Ishikawa (cell line): ENCODE measurements at regions not wholly inside any gene's neighbourhood (a gene's known extent, or its start where the extent isn't known, plus 50 kb on each side); places are given as distances from the start of the nearest gene placed in this dataset.

Experiments
- CEBPB ChIP-seq: IDR thresholded peaks from 2 replicates; pipeline ENCODE4 v1.6.1; 2012
- CREB1 ChIP-seq: IDR thresholded peaks from 2 replicates; pipeline ENCODE4 v1.6.1; 2012; ENCODE audit warnings: low read depth
- EGR1 ChIP-seq: IDR thresholded peaks from 2 replicates; pipeline ENCODE4 v1.6.1; 2012
- EP300 ChIP-seq: IDR thresholded peaks from 2 replicates; pipeline ENCODE4 v1.6.1; 2012; ENCODE audit warnings: borderline replicate concordance
- NFIC ChIP-seq: IDR thresholded peaks from 2 replicates; pipeline ENCODE4 v1.6.1; 2012
- RAD21 ChIP-seq: IDR thresholded peaks from 2 replicates; pipeline ENCODE4 v1.6.1; 2012; ENCODE audit warnings: low read depth
- TAF1 ChIP-seq: IDR thresholded peaks from 2 replicates; pipeline ENCODE4 v1.6.1; 2012; ENCODE audit warnings: low read depth, mild to moderate bottlenecking
- TCF12 ChIP-seq: IDR thresholded peaks from 2 replicates; pipeline ENCODE4 v1.6.1; 2012; ENCODE audit warnings: low read depth
- TEAD4 ChIP-seq: IDR thresholded peaks from 2 replicates; pipeline ENCODE4 v1.6.1; 2012
- YY1 ChIP-seq: IDR thresholded peaks from 2 replicates; pipeline ENCODE4 v1.6.1; 2012; ENCODE audit warnings: low read depth
- ZBTB7A ChIP-seq: IDR thresholded peaks from 2 replicates; pipeline ENCODE4 v1.6.1; 2012; ENCODE audit warnings: low read depth
- TF ChIP-seq, protein P1 (sequence below): IDR thresholded peaks from 2 replicates; pipeline ENCODE4 v1.6.1; 2012
- TF ChIP-seq, protein P2 (sequence below): IDR thresholded peaks from 2 replicates; pipeline ENCODE4 v1.6.1; 2012; ENCODE audit warnings: low read depth, mild to moderate bottlenecking
- TF ChIP-seq, protein P3 (sequence below): IDR thresholded peaks from 2 replicates; pipeline ENCODE4 v1.6.1; 2012

DNA sequence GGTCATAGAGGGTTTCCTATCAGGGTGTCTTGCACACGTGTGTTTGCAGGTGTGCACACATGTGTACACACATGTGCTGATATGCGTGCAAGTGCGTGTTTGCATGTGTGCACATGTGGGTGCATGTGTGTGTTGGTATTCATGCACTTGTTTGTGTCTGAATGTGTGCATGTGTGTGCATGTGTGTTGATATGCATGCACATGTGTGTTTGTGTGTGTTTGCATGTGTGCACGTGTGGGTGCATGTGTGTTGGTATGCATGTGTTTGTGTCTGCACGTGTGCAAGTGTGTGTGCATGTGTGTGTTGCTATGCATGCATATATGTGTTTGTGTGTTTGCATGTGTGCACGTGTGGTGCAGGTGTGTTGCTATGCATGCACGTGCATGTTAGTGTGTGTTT lies 150.5 kb downstream of the SOX1 start:
- TF ChIP-seq, protein P1, sequence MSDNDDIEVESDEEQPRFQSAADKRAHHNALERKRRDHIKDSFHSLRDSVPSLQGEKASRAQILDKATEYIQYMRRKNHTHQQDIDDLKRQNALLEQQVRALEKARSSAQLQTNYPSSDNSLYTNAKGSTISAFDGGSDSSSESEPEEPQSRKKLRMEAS = no peak
- no peak for TF ChIP-seq YY1
- no peak for TF ChIP-seq EP300
- TF ChIP-seq TAF1 = no peak
- no peak for TF ChIP-seq EGR1
- TF ChIP-seq NFIC = no peak
- TF ChIP-seq RAD21 = no peak
- no peak for TF ChIP-seq CEBPB
- TF ChIP-seq CREB1 = no peak
- TF ChIP-seq, protein P2, sequence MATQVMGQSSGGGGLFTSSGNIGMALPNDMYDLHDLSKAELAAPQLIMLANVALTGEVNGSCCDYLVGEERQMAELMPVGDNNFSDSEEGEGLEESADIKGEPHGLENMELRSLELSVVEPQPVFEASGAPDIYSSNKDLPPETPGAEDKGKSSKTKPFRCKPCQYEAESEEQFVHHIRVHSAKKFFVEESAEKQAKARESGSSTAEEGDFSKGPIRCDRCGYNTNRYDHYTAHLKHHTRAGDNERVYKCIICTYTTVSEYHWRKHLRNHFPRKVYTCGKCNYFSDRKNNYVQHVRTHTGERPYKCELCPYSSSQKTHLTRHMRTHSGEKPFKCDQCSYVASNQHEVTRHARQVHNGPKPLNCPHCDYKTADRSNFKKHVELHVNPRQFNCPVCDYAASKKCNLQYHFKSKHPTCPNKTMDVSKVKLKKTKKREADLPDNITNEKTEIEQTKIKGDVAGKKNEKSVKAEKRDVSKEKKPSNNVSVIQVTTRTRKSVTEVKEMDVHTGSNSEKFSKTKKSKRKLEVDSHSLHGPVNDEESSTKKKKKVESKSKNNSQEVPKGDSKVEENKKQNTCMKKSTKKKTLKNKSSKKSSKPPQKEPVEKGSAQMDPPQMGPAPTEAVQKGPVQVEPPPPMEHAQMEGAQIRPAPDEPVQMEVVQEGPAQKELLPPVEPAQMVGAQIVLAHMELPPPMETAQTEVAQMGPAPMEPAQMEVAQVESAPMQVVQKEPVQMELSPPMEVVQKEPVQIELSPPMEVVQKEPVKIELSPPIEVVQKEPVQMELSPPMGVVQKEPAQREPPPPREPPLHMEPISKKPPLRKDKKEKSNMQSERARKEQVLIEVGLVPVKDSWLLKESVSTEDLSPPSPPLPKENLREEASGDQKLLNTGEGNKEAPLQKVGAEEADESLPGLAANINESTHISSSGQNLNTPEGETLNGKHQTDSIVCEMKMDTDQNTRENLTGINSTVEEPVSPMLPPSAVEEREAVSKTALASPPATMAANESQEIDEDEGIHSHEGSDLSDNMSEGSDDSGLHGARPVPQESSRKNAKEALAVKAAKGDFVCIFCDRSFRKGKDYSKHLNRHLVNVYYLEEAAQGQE = no peak
- no peak for TF ChIP-seq TCF12
- TF ChIP-seq TEAD4 = no peak
- TF ChIP-seq, protein P3, sequence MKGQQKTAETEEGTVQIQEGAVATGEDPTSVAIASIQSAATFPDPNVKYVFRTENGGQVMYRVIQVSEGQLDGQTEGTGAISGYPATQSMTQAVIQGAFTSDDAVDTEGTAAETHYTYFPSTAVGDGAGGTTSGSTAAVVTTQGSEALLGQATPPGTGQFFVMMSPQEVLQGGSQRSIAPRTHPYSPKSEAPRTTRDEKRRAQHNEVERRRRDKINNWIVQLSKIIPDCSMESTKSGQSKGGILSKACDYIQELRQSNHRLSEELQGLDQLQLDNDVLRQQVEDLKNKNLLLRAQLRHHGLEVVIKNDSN = no peak
- TF ChIP-seq ZBTB7A = no peak
